Tibial artery (tissue), 4 donors: ENCODE measurements at regions not wholly inside any gene's neighbourhood (a gene's known extent, or its start where the extent isn't known, plus 50 kb on each side); places are given as distances from the start of the nearest gene placed in this dataset.

Source experiments
- DNase-seq, 2 donors: peaks; one replicate each; pipeline ENCODE4 v3.0.0-alpha.2; 2019
- H3K27ac ChIP-seq, 2 donors: fragments of 200-600 bp; sonication (generic) in 1 of 2; 1 replicate in 1 of 2; 2 replicates in 1 of 2; pipeline ENCODE4 v1.5.1; 2018 to 2019; ENCODE audit warnings: mild to moderate bottlenecking in 1 of 2
- H3K27me3 ChIP-seq, 2 donors: fragments of 200-600 bp; sonication (generic) in 1 of 2; one replicate each; pipeline versions ENCODE4 v1.5.1 to v1.6.0; 2016 to 2019
- H3K36me3 ChIP-seq, 3 donors: fragments of 200-600 bp; sonication (generic) in 2 of 3; one replicate each; pipeline ENCODE4 v1.5.1; 2016 to 2019; ENCODE audit warnings: mild to moderate bottlenecking in 2 of 3
- H3K4me1 ChIP-seq, 4 donors: fragments of 200-600 bp; sonication (generic) in 2 of 4; 1 replicate in 3 of 4; 2 replicates in 1 of 4; pipeline ENCODE4 v1.5.1; 2016 to 2019
- H3K4me3 ChIP-seq, 2 donors: fragments of 200-600 bp; sonication (generic) in 1 of 2; 1 replicate in 1 of 2; 2 replicates in 1 of 2; pipeline ENCODE4 v1.5.1; 2018 to 2019; ENCODE audit warnings: mild to moderate bottlenecking in 2 of 2
- H3K9me3 ChIP-seq, 3 donors: fragments of 200-600 bp; sonication (generic) in 1 of 3; one replicate each; pipeline ENCODE4 v1.5.1; 2016 to 2019
- CTCF ChIP-seq, 2 experiments: fragments of 200-600 bp in 1 of 2; fragments of 450-650 bp in 1 of 2; IDR thresholded peaks; one replicate each; pipeline ENCODE4 v1.5.1; 2017 to 2019; ENCODE audit warnings: antibody characterized with exemption in 2 of 2, mild to moderate bottlenecking in 1 of 2, moderate library complexity in 1 of 2
- intact Hi-C: fragments of 100-400 bp; cut with DNase I; formaldehyde crosslinking; loops from one replicate; pipeline ENCODE4 v1.15.0; 2023; ENCODE audit warnings: low total_unique reads

GRCh38 chr2:136538489-136538888, 226.9 kb upstream of the THSD7B start:
- no peaks in the 10 kb centered on the region for H3K36me3 ChIP-seq
- H3K9me3 ChIP-seq, result no peaks in the 10 kb centered on the region
- DNase-seq, result no peak
- H3K4me3 ChIP-seq, result no peak overlapping the region
- intact Hi-C loops, result no loop called here
- TF ChIP-seq CTCF (IDR thresholded peaks at IDR 0.05), result no peak
- H3K27me3 ChIP-seq, result no peaks in the 10 kb centered on the region
- H3K27ac ChIP-seq, result no peak overlapping the region
- no peaks in the 10 kb centered on the region for H3K4me1 ChIP-seq

GRCh38 chr2:136534811-136535210, 230.5 kb upstream of the THSD7B start:
- H3K27me3 ChIP-seq, result peaks cover 0 to 3% of the 10 kb centered on the region in 2 donors
- no peak overlapping the region for H3K4me3 ChIP-seq
- DNase-seq, result no peak
- intact Hi-C loops, result no loop called here
- H3K9me3 ChIP-seq, result no peaks in the 10 kb centered on the region
- no peaks in the 10 kb centered on the region for H3K36me3 ChIP-seq
- no peaks in the 10 kb centered on the region for H3K4me1 ChIP-seq
- no peak for TF ChIP-seq CTCF (IDR thresholded peaks at IDR 0.05)
- no peak overlapping the region for H3K27ac ChIP-seq

GRCh38 chr2:136532171-136532570, 233.2 kb upstream of the THSD7B start:
- no peak overlapping the region for H3K27ac ChIP-seq
- intact Hi-C loops, result no loop called here
- H3K4me3 ChIP-seq, result no peak overlapping the region
- no peaks in the 10 kb centered on the region for H3K9me3 ChIP-seq
- H3K36me3 ChIP-seq, result no peaks in the 10 kb centered on the region
- DNase-seq, result no peak
- no peaks in the 10 kb centered on the region for H3K4me1 ChIP-seq
- TF ChIP-seq CTCF (IDR thresholded peaks at IDR 0.05), result no peak
- peaks cover 0 to 3% of the 10 kb centered on the region in 2 donors for H3K27me3 ChIP-seq

GRCh38 chr2:136531731-136532130, 233.6 kb upstream of the THSD7B start:
- Histone ChIP-seq H3K4me3 (no peak overlapping the region), H3K4me1 (no peaks in the 10 kb centered on the region), H3K36me3 (no peaks in the 10 kb centered on the region), H3K27ac (no peak overlapping the region), H3K27me3 (peaks cover 0 to 3% of the 10 kb centered on the region in 2 donors), H3K9me3 (no peaks in the 10 kb centered on the region)
- TF ChIP-seq CTCF (IDR thresholded peaks at IDR 0.05), result no peak
- intact Hi-C loops, result no loop called here
- DNase-seq, result no peak

GRCh38 chr2:136530146-136530545, 235.2 kb upstream of the THSD7B start:
- Histone ChIP-seq H3K4me1 (no peaks in the 10 kb centered on the region), H3K27ac (no peak overlapping the region), H3K4me3 (no peak overlapping the region), H3K36me3 (no peaks in the 10 kb centered on the region), H3K27me3 (peaks cover 0 to 3% of the 10 kb centered on the region in 2 donors), H3K9me3 (no peaks in the 10 kb centered on the region)
- DNase-seq, result no peak
- TF ChIP-seq CTCF (IDR thresholded peaks at IDR 0.05), result no peak
- intact Hi-C loops, result no loop called here

GRCh38 chr2:136527560-136527959, 237.8 kb upstream of the THSD7B start:
- no peak overlapping the region for H3K4me3 ChIP-seq
- DNase-seq, result no peak
- intact Hi-C loops, result no loop called here

More at GRCh38 chr2:136527560-136527959, 237.8 kb upstream of the THSD7B start:
- H3K36me3 ChIP-seq, result no peaks in the 10 kb centered on the region
- TF ChIP-seq CTCF (IDR thresholded peaks at IDR 0.05), result no peak
- H3K4me1 ChIP-seq, result no peaks in the 10 kb centered on the region
- H3K27me3 ChIP-seq, result peaks cover 0 to 3% of the 10 kb centered on the region in 2 donors
- no peak overlapping the region for H3K27ac ChIP-seq
- H3K9me3 ChIP-seq, result no peaks in the 10 kb centered on the region
